HUES6 (cell line): ENCODE measurements at regions not wholly inside any gene's neighbourhood (a gene's known extent, or its start where the extent isn't known, plus 50 kb on each side); places are given as distances from the start of the nearest gene placed in this dataset.
"Not testable (repeated sequence)": the region's sequence is repeated elsewhere in the genome, so short reads cannot be mapped to it uniquely, and the experiment has no call there.

Experiments
- H3K27ac ChIP-seq: 2 replicates; pipeline ENCODE4 v1.7.0; 2013; ENCODE audit warnings: low read depth, mild to moderate bottlenecking, low read length, inconsistent platforms
- H3K27me3 ChIP-seq: 2 replicates; pipeline ENCODE4 v1.6.1; 2013; ENCODE audit warnings: low read length; ENCODE audit not compliant: control insufficient read depth, insufficient read depth
- H3K36me3 ChIP-seq: 2 replicates; pipeline ENCODE4 v1.6.1; 2013; ENCODE audit warnings: low read length; ENCODE audit not compliant: control insufficient read depth, insufficient read depth
- H3K4me1 ChIP-seq: 2 replicates; pipeline ENCODE4 v1.6.1; 2013; ENCODE audit warnings: low read length; ENCODE audit not compliant: control insufficient read depth, insufficient read depth
- H3K4me3 ChIP-seq: 2 replicates; pipeline ENCODE4 v1.5.1; 2013; ENCODE audit warnings: low read depth, low read length
- H3K9ac ChIP-seq: one replicate; pipeline ENCODE4 v1.6.1; 2013; ENCODE audit warnings: mild to moderate bottlenecking, low read length
- H3K9me3 ChIP-seq: 2 replicates; pipeline ENCODE4 v1.6.1; 2013; ENCODE audit warnings: low read depth, low read length; ENCODE audit not compliant: control insufficient read depth, insufficient read depth

DNA sequence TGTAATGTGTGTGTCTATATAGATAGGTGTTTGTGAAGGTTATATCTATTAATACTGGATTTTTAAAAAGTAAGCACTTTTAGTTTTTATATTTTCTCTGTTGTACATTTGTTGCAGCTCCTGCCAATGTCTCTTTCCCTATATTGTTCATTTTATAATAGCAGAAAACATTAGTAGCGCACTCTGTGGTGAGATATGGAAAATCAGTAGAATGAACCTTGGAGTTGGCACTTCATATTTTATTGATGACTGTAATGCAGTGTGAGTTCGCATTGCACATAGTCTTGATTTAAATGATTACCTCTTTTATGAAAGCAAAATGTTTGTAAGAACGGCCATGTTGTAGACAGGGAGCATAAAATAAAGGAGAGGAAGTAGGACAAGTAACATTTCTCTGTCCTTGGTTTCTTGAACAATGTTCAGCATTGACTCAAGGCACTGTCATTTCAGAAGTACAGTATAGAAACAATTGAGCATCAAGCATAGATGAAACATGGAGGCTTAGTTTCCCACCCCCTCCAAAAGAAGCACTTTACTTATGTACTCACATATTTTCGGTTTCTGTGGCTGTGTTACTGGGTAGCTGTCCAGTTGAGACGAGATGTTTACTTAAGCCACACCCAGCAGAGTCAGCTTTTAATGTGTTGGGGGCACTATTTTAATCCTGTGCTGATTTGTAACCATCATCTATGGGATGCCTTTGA, 74.0 kb downstream of the TANC2 start:
- Histone ChIP-seq H3K9ac (no peak overlapping the region), H3K4me3 (no peak overlapping the region), H3K9me3 (no peaks in the 10 kb centered on the region), H3K27ac (no peak overlapping the region), H3K36me3 (no peaks in the 10 kb centered on the region), H3K4me1 (peaks cover 8% of the 10 kb centered on the region; the same call in 1 of the 2 replicates), H3K27me3 (no peaks in the 10 kb centered on the region)

DNA sequence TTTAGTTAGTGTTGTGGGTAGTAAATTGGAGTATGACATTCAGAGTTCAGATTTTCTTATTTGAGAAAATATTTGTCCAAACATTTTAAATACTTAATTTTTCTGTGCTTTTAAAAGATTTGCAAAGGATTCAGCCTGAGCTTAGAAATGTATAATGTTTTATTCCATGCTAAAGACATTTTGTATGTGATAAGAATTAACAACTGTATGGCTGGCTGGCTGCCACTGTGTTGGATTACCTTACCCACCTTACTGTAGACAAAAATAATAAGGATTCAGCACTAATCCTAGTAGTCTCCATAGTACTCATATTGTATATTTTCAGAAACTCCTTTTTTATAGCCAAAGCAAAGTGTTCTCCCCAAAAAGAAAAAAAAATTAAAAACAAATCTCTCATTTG, 74.8 kb downstream of the TANC2 start:
- Histone ChIP-seq H3K27ac (no peak overlapping the region), H3K4me3 (no peak overlapping the region), H3K4me1 (peaks cover 10% of the 10 kb centered on the region; the same call in 1 of the 2 replicates), H3K9ac (no peak overlapping the region), H3K9me3 (no peaks in the 10 kb centered on the region), H3K27me3 (no peaks in the 10 kb centered on the region), H3K36me3 (no peaks in the 10 kb centered on the region)

DNA sequence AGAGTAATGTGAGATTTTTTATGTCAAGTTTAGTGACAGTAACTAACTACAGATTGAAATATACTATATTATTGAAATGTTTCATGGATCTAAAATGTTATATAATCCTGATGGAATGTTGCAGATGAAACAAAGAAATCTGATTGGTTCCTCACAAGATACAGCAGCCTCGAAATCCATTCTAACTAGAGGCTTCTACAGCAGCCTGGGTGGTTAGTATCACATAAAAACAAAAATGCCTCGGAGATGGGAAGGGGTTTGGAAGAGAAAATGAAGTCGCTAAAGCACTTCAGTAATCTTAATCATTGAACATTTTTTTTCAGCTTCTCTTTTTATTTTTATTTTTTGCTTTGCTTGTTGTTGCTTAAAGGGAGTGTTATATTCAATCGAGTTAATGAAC, 75.2 kb downstream of the TANC2 start:
- no peak overlapping the region for H3K27ac ChIP-seq
- no peaks in the 10 kb centered on the region for H3K9me3 ChIP-seq
- no peaks in the 10 kb centered on the region for H3K27me3 ChIP-seq
- H3K4me3 ChIP-seq = no peak overlapping the region
- H3K36me3 ChIP-seq = no peaks in the 10 kb centered on the region
- H3K9ac ChIP-seq = no peak overlapping the region
- H3K4me1 ChIP-seq = peaks cover 10% of the 10 kb centered on the region; the same call in 1 of the 2 replicates

DNA sequence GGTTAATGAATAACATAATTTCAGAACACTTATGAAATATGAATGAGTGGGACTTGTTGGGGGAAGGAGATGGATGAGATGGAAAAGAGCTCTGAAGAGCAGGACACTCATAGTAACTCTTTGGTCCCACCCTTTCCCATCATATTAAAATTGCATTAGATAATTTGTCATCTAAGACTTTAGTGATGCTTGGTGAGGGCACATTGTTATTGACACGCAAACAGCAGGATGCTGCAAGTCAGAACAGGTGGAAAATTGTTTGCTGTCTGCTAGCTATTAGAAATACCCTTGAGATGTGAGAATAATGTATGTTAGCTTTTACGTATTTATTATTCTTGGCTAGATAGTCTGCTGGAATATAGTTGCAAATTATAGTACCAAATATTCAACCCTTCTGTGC, 75.7 kb downstream of the TANC2 start:
- Histone ChIP-seq H3K4me3 (no peak overlapping the region), H3K9me3 (no peaks in the 10 kb centered on the region), H3K27me3 (no peaks in the 10 kb centered on the region), H3K36me3 (no peaks in the 10 kb centered on the region), H3K4me1 (peaks cover 10% of the 10 kb centered on the region; the same call in 1 of the 2 replicates), H3K9ac (no peak overlapping the region), H3K27ac (no peak overlapping the region)

DNA sequence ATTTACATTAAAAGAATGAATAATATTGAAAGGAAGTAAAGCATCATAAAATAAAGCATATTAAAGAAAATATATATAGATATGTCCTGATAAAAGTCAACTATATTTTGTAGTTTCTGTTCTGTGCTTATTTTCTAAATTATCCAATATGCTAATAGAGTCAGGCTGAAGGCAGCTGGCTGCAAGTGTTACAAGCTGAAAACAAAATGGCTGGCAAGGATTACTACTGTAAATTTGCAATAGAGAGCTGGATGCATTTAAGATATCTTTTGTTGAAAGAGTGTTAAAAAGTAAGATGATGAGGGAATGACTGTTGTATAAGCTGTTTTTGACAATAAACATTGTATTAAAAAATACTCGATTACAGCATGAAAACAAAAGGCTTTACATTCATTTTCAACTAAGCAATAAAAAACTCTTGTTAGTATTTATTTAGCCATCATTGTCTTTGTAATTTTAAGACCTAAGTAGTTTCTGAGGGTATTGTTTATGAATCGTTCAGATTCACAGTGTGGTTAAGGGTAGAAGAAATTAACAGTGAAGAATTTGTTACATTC, 76.3 kb downstream of the TANC2 start:
- no peaks in the 10 kb centered on the region for H3K27me3 ChIP-seq
- peaks cover 10% of the 10 kb centered on the region; the same call in 1 of the 2 replicates for H3K4me1 ChIP-seq
- no peaks in the 10 kb centered on the region for H3K36me3 ChIP-seq
- H3K4me3 ChIP-seq = no peak overlapping the region
- H3K27ac ChIP-seq = no peak overlapping the region
- no peak overlapping the region for H3K9ac ChIP-seq
- no peaks in the 10 kb centered on the region for H3K9me3 ChIP-seq

DNA sequence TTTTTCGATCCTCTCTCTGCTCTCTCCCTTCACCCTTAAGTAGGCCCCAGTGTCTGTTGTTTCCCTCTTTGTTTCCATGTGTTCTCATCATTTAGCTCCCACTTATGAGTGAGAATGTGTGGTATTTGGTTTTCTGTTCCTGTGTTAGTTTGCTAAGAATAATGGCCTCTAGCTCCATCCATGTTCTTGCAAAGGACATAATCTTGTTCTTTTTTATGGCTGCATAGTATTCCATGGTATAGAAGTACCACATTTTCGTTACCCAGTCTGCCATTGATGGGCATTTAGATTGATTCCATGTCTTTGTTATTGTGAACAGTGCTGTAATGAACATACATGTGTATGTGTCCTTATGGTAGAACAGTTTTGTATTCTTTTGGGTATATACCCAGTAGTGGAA, 91.5 kb downstream of the TANC2 start:
- H3K9me3 ChIP-seq, H3K27me3 ChIP-seq, H3K27ac ChIP-seq, H3K4me1 ChIP-seq, H3K9ac ChIP-seq, H3K4me3 ChIP-seq, H3K36me3 ChIP-seq: not testable (repeated sequence)

DNA sequence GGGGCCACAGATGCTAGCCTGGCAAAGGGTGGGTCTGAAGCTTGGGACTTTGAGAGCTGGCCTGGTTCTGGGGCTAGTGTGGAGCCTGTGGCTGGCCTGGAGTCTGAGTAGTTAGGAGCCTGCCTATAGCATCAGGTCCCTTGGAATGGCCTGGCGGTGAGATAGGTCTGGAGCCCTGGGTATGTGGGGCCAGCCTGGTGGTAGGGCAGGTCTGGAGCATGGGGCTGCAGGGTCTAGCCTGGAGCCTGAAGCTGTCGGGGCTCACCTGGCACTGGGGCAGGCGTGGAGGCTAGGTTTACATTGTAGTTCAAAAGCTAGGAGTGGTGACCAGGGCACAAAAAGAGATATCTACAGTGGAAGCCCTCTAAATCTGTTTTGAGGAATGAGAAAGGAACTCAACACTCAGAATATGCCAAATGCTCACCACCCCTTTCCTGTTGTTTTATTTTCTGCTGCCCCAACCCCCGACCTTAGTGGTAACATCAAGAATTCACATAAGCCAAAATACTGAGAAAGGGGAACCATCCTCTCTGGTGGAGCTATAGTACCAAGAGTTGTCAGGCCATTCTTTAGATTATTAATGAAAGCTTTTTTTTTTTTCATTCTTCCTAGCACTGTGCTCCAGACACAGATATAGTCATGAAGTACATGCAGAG, 100.3 kb downstream of the TANC2 start:
- Histone ChIP-seq H3K27me3 (no peaks in the 10 kb centered on the region), H3K36me3 (no peaks in the 10 kb centered on the region), H3K9me3 (no peaks in the 10 kb centered on the region), H3K4me3 (no peak overlapping the region), H3K9ac (no peak overlapping the region), H3K4me1 (no peaks in the 10 kb centered on the region), H3K27ac (no peak overlapping the region)

DNA sequence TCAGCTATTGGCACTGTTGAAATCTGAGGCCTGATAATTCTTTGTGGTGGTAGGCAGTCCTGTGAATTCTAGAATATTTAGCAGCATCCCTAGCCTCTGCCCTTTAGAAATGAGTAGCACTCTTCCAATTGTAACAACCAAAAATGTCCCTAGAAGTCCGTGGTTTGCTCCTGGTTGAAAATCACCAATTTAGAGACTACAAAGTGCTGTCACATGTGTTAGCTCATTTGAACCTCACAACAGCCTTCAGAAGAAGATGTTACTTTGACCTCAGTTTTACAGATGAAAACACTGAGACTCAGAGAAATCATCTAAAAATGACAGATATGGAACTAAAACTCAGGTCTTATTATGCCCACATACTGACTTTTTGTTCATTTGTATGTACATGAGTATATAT, 103.2 kb downstream of the TANC2 start:
- Histone ChIP-seq H3K9ac (no peak overlapping the region), H3K27ac (no peak overlapping the region), H3K4me3 (no peak overlapping the region), H3K27me3 (no peaks in the 10 kb centered on the region), H3K4me1 (no peaks in the 10 kb centered on the region), H3K9me3 (no peaks in the 10 kb centered on the region), H3K36me3 (no peaks in the 10 kb centered on the region)

DNA sequence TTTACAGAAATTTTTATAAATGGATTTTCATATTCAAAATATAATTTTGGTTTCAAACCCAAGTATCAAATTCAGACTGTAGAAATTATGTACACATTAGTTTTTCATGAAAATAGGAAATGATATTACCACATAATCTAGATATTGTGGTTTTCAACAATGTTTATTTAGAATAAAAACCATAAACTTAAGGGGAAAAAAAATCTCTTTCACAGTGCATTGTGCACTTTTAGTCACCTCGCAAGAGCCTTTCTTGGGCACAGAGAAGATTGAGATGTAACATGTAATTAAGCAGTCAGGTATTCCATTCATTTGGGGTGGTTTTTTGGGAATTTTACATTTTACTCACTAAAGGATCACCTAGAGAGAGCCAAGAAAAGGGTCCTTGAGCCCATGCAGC, 104.0 kb downstream of the TANC2 start:
- Histone ChIP-seq H3K27ac (no peak overlapping the region), H3K36me3 (no peaks in the 10 kb centered on the region), H3K27me3 (no peaks in the 10 kb centered on the region), H3K4me1 (no peaks in the 10 kb centered on the region), H3K9ac (no peak overlapping the region), H3K4me3 (no peak overlapping the region), H3K9me3 (no peaks in the 10 kb centered on the region)

DNA sequence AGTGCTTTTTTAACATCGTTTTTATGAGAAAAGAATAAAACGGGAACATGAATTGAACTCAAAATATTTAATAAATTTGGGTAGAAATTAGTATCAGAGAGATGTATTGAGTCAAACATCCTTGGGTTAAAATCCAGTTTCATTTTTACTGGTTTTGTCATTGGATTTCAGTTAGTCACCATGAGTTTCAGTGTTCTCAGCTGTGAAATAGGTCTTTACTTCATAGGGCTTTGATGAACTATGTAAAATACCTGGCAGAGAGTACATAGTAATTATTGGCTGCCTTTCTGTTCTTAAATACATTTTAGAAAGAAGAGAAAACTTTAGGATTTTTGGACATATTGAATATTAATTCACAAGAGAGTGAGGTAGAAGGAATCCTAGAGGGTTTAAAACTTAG, 105.8 kb downstream of the TANC2 start:
- no peak overlapping the region for H3K27ac ChIP-seq
- H3K4me3 ChIP-seq = no peak overlapping the region
- H3K9ac ChIP-seq = no peak overlapping the region
- no peaks in the 10 kb centered on the region for H3K27me3 ChIP-seq
- H3K36me3 ChIP-seq = no peaks in the 10 kb centered on the region
- H3K4me1 ChIP-seq = no peaks in the 10 kb centered on the region
- no peaks in the 10 kb centered on the region for H3K9me3 ChIP-seq

DNA sequence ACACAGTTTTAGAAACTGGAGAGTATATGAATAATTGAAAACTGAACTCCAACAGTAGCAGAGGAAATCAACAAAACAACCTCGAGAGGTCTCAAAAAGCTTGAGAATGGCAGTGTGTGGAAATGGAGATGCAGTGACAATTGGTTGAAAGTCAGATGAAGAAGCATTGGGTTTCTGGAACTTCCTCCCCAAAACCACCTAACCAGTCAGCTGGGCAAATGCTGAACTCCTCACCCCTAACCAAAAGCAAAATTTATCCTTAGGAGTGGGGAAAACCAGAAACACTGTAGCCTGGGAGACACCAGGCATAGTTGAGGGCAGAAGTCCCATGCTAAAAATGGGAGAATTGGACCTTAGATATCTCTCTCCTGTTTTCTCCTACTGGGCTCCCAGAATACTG, 109.9 kb downstream of the TANC2 start:
- H3K27me3 ChIP-seq = no peaks in the 10 kb centered on the region
- no peak overlapping the region for H3K4me3 ChIP-seq
- no peak overlapping the region for H3K27ac ChIP-seq
- no peaks in the 10 kb centered on the region for H3K36me3 ChIP-seq
- no peaks in the 10 kb centered on the region for H3K4me1 ChIP-seq
- H3K9ac ChIP-seq = no peak overlapping the region
- H3K9me3 ChIP-seq = no peaks in the 10 kb centered on the region
